Cardiac muscle cell (in vitro differentiated cells and primary cell): ENCODE measurements at regions not wholly inside any gene's neighbourhood (a gene's known extent, or its start where the extent isn't known, plus 50 kb on each side); places are given as distances from the start of the nearest gene placed in this dataset.

Experiments used
- DNase-seq, 2 donors: peaks; one replicate each; pipeline versions ENCODE4 v3.0.0 to v3.0.0-alpha.2; 2010 to 2017; ENCODE audit warnings: low read depth in 1 of 2, low spot score in 1 of 2
- H3K27ac ChIP-seq: fragments of 200-600 bp; sonication (generic); 2 replicates; pipeline ENCODE4 v1.5.1; 2016
- H3K27me3 ChIP-seq: fragments of 200-600 bp; sonication (generic); 2 replicates; pipeline ENCODE4 v1.6.0; 2016; ENCODE audit warnings: control low read depth
- H3K36me3 ChIP-seq: fragments of 200-600 bp; sonication (generic); 2 replicates; pipeline ENCODE4 v1.5.1; 2016; ENCODE audit warnings: control low read depth
- H3K4me1 ChIP-seq: fragments of 200-600 bp; sonication (generic); 2 replicates; pipeline ENCODE4 v1.8.1; 2017; ENCODE audit warnings: low read depth, mild to moderate bottlenecking, mixed run types
- H3K4me3 ChIP-seq: fragments of 200-600 bp; sonication (generic); 2 replicates; pipeline ENCODE4 v1.5.1; 2016; ENCODE audit warnings: mild to moderate bottlenecking
- H3K9me3 ChIP-seq: fragments of 200-600 bp; sonication (generic); 2 replicates; pipeline ENCODE4 v1.5.1; 2017; ENCODE audit warnings: low read depth, mild to moderate bottlenecking, control low read depth
- TF ChIP-seq, protein P1 (sequence below): IDR thresholded peaks from 2 replicates; pipeline ENCODE4 v1.5.1; 2012; ENCODE audit warnings: low read depth, mild to moderate bottlenecking, low read length

DNA sequence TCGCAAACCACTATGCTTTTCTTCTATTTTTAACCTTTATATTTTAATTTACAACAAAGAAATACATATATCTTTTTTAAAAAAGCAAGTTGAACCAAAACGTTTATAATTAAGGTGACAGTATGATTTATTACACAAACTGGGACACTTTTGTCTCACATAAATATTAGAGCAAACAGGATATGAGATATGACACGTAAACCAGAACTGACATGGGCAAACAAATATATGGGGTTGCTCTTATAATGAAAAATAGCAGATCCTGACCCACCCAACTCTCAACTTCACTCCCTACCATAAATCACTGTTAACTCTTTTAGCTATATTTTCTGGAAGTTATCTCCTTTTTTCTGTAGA lies 177.0 kb upstream of the EDNRA start:
- Histone ChIP-seq H3K4me1 (no peaks in the 10 kb centered on the region), H3K4me3 (no peak overlapping the region), H3K27ac (no peak overlapping the region), H3K36me3 (no peaks in the 10 kb centered on the region), H3K9me3 (no peaks in the 10 kb centered on the region), H3K27me3 (no peaks in the 10 kb centered on the region)
- TF ChIP-seq, protein P1, sequence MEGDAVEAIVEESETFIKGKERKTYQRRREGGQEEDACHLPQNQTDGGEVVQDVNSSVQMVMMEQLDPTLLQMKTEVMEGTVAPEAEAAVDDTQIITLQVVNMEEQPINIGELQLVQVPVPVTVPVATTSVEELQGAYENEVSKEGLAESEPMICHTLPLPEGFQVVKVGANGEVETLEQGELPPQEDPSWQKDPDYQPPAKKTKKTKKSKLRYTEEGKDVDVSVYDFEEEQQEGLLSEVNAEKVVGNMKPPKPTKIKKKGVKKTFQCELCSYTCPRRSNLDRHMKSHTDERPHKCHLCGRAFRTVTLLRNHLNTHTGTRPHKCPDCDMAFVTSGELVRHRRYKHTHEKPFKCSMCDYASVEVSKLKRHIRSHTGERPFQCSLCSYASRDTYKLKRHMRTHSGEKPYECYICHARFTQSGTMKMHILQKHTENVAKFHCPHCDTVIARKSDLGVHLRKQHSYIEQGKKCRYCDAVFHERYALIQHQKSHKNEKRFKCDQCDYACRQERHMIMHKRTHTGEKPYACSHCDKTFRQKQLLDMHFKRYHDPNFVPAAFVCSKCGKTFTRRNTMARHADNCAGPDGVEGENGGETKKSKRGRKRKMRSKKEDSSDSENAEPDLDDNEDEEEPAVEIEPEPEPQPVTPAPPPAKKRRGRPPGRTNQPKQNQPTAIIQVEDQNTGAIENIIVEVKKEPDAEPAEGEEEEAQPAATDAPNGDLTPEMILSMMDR: no peak
- DNase-seq: no peak

DNA sequence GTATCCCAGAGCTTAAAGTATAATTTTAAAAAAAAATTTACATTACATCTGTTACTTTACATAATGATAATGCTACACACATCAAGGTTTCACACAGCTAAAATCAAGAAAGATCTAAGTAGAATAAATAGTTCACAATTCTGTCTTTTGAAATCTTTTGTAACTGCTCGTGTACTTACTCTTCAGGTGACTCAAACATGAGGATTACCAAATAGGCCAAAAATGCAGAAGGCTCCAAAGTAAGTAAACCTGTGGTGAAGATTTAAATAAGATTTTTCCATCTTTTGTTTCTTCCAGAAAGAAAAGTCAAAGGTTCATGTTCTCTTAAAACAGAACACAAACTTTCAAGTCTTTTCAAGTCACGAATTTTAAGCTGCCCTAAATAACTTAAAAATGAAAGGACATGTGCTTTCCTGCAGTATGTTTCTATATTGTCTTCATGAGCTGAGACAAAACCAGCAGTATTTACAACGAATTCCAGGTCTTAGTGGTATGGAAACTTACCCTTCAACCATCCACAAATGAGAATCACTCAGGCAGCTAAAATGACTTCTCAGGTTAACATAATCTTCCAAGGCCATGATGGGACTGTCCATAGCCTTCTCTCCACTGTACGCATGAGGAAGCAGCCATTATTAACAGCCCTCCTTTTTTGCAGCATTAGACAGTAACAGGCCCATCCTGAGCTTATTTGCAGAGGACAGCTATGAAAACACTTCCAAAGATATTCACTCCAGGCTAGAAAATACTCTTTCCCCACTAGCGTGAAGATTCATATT lies 172.8 kb upstream of the EDNRA start:
- no peaks in the 10 kb centered on the region for H3K9me3 ChIP-seq
- DNase-seq: no peak
- TF ChIP-seq, protein P1: no peak
- H3K4me1 ChIP-seq: peaks cover 23% of the 10 kb centered on the region
- no peak overlapping the region for H3K4me3 ChIP-seq
- no peaks in the 10 kb centered on the region for H3K27me3 ChIP-seq
- no peak overlapping the region for H3K27ac ChIP-seq
- H3K36me3 ChIP-seq: no peaks in the 10 kb centered on the region

DNA sequence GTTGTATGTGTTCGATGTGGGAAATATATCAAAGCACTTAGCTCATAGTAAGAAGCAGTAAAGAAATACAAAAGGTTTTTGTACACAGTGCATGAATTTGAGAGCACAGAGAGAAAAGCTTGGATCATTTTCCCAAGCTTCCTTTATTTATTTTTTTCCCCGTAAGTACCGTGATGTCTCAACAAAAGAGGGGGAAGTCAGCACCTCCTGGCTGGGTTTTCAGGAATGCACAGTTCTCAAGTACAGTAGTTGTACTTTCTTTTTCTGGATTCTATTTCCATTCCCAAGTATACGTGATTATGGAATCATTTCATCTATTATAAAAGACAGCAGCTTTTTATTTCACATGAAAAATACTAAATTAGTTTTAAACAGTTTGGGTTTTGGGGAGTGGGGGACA lies 171.5 kb upstream of the EDNRA start:
- no peaks in the 10 kb centered on the region for H3K27me3 ChIP-seq
- TF ChIP-seq, protein P1: no peak
- H3K27ac ChIP-seq: peak overlapping the region; percentile 30
- DNase-seq: no peak
- no peaks in the 10 kb centered on the region for H3K9me3 ChIP-seq
- H3K36me3 ChIP-seq: no peaks in the 10 kb centered on the region
- peaks cover 27% of the 10 kb centered on the region for H3K4me1 ChIP-seq
- H3K4me3 ChIP-seq: no peak overlapping the region

DNA sequence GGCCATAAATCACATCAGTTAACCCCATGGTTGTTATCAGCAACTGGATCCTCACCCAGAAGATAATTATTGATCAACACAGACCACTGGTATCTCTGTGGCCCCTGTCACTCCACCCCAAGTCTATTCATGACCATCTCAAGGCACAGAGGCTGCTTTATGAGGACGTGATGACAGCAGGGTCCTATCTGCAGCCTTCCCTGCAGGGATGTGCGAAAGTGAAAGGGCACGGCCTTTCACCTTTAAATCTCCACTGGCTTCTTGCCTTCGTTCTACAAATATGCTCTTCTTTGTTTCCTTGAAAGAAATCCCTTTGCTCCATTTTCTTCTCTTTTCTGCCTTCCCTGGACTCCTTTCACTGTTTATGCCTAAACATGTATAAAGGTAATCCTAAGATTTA lies 170.6 kb upstream of the EDNRA start:
- H3K4me3 ChIP-seq: no peak overlapping the region
- no peaks in the 10 kb centered on the region for H3K36me3 ChIP-seq
- DNase-seq: no peak
- H3K27ac ChIP-seq: no peak overlapping the region
- peaks cover 34% of the 10 kb centered on the region for H3K4me1 ChIP-seq
- H3K27me3 ChIP-seq: no peaks in the 10 kb centered on the region
- TF ChIP-seq, protein P1: no peak
- no peaks in the 10 kb centered on the region for H3K9me3 ChIP-seq

DNA sequence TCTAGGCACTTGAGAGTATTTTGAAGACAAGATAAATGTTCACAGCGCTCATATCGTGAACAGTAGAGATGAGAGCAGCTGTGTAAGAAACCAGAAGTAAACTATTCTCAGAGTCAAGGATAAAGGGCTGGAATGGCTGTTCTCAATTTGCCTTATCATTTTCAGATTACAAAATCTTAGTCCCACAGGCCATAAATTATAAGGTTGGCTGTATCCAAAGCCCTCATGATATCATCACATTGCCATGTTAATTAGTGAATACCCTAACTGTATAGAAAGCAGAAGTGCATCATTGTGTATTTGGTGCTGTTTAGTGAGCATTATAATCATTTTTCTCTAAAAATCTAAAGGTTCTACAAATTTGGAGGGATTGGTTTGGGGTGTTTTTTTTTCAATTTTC lies 168.9 kb upstream of the EDNRA start:
- H3K4me1 ChIP-seq: peaks cover 34% of the 10 kb centered on the region
- DNase-seq: no peak
- no peak overlapping the region for H3K4me3 ChIP-seq
- TF ChIP-seq, protein P1: no peak
- H3K27ac ChIP-seq: no peak overlapping the region
- H3K36me3 ChIP-seq: no peaks in the 10 kb centered on the region
- H3K27me3 ChIP-seq: no peaks in the 10 kb centered on the region
- H3K9me3 ChIP-seq: no peaks in the 10 kb centered on the region
